H9 (cell line): ENCODE measurements at regions not wholly inside any gene's neighbourhood (a gene's known extent, or its start where the extent isn't known, plus 50 kb on each side); places are given as distances from the start of the nearest gene placed in this dataset.

Experiments used
- DNase-seq: peaks from one replicate; pipeline ENCODE4 v3.0.0-alpha.2; 2017
- H2AFZ ChIP-seq: one replicate; pipeline ENCODE4 v1.6.1; 2013; ENCODE audit warnings: mild to moderate bottlenecking, low read length, control low read depth, moderate library complexity
- H2AK5ac ChIP-seq: 2 replicates; pipeline ENCODE4 v1.6.1; 2013; ENCODE audit warnings: low read length, control low read depth, mixed read lengths; ENCODE audit not compliant: insufficient read length
- H2BK120ac ChIP-seq: one replicate; pipeline ENCODE4 v1.6.1; 2013; ENCODE audit warnings: low read depth, mild to moderate bottlenecking, low read length, control low read depth, inconsistent platforms; ENCODE audit not compliant: poor library complexity, severe bottlenecking
- H2BK12ac ChIP-seq: 2 replicates; pipeline ENCODE4 v1.6.1; 2013; ENCODE audit warnings: low read length, control low read depth, mixed read lengths, low read depth; ENCODE audit not compliant: insufficient read length
- H2BK15ac ChIP-seq: 2 replicates; pipeline ENCODE4 v1.6.1; 2013; ENCODE audit warnings: low read depth, low read length, control low read depth
- H2BK20ac ChIP-seq: one replicate; pipeline ENCODE4 v1.6.1; 2013; ENCODE audit warnings: low read depth, mild to moderate bottlenecking, low read length, control low read depth, inconsistent platforms; ENCODE audit not compliant: poor library complexity, severe bottlenecking
- H2BK5ac ChIP-seq: 2 replicates; pipeline ENCODE4 v1.6.1; 2013; ENCODE audit warnings: low read length, control low read depth, mixed read lengths; ENCODE audit not compliant: insufficient read length
- H3K14ac ChIP-seq: 2 replicates; pipeline ENCODE4 v1.6.1; 2013; ENCODE audit warnings: low read length, control low read depth; ENCODE audit not compliant: insufficient read depth
- H3K18ac ChIP-seq: 2 replicates; pipeline ENCODE4 v1.6.1; 2013; ENCODE audit warnings: low read depth, mild to moderate bottlenecking, mixed read lengths, low read length, control low read depth; ENCODE audit not compliant: insufficient read length
- H3K23ac ChIP-seq: 2 replicates; pipeline ENCODE4 v1.6.1; 2013; ENCODE audit warnings: low read length, control low read depth, mixed read lengths, low read depth; ENCODE audit not compliant: insufficient read length
- H3K23me2 ChIP-seq: 2 replicates; pipeline ENCODE4 v1.6.1; 2013; ENCODE audit warnings: low read depth, mild to moderate bottlenecking, mixed read lengths, low read length, control low read depth; ENCODE audit not compliant: insufficient read length, poor library complexity, severe bottlenecking
- H3K27ac ChIP-seq: 2 replicates; pipeline ENCODE4 v1.5.1; 2013; ENCODE audit warnings: low read length, control low read depth, mixed read lengths, low read depth; ENCODE audit not compliant: insufficient read length
- H3K27me3 ChIP-seq: 2 replicates; pipeline ENCODE4 v1.6.1; 2013; ENCODE audit warnings: low read length, control low read depth, inconsistent platforms; ENCODE audit not compliant: insufficient read depth
- H3K4ac ChIP-seq: 2 replicates; pipeline ENCODE4 v1.6.1; 2013; ENCODE audit warnings: low read depth, mild to moderate bottlenecking, control low read depth, inconsistent platforms, low read length, moderate library complexity
- H3K4me1 ChIP-seq: 2 replicates; pipeline ENCODE4 v1.6.1; 2013; ENCODE audit warnings: low read length, control low read depth, inconsistent platforms; ENCODE audit not compliant: insufficient read depth
- H3K4me2 ChIP-seq: 2 replicates; pipeline ENCODE4 v1.6.1; 2013; ENCODE audit warnings: low read length, control low read depth, mixed read lengths; ENCODE audit not compliant: insufficient read length, insufficient read depth
- H3K56ac ChIP-seq: 2 replicates; pipeline ENCODE4 v1.6.1; 2013; ENCODE audit warnings: low read depth, mild to moderate bottlenecking, mixed read lengths, low read length, control low read depth; ENCODE audit not compliant: insufficient read length
- H3K79me1 ChIP-seq: 2 replicates; pipeline ENCODE4 v1.6.1; 2013; ENCODE audit warnings: low read depth, mild to moderate bottlenecking, moderate library complexity, low read length, control low read depth, inconsistent platforms; ENCODE audit not compliant: insufficient read depth, poor library complexity, severe bottlenecking
- H3K79me2 ChIP-seq: 2 replicates; pipeline ENCODE4 v1.6.1; 2013; ENCODE audit warnings: low read length, control low read depth, inconsistent platforms; ENCODE audit not compliant: insufficient read depth
- H3K9ac ChIP-seq: 2 replicates; pipeline ENCODE4 v1.6.1; 2013; ENCODE audit warnings: low read length, control low read depth, mixed read lengths; ENCODE audit not compliant: insufficient read length; ENCODE audit errors: extremely low read depth
- H3K9me3 ChIP-seq: one replicate; pipeline ENCODE4 v1.6.1; 2013; ENCODE audit warnings: low read depth, low read length, inconsistent platforms; ENCODE audit not compliant: control insufficient read depth
- H3T11ph ChIP-seq: one replicate; pipeline ENCODE4 v1.6.1; 2013; ENCODE audit warnings: mild to moderate bottlenecking, low read length, control low read depth, inconsistent platforms
- H4K20me1 ChIP-seq: one replicate; pipeline ENCODE4 v1.6.1; 2013; ENCODE audit not compliant: control insufficient read depth, insufficient read length, insufficient read depth
- H4K5ac ChIP-seq: 2 replicates; pipeline ENCODE4 v1.6.1; 2013; ENCODE audit warnings: low read depth, mild to moderate bottlenecking, mixed read lengths, low read length, control low read depth; ENCODE audit not compliant: insufficient read length
- H4K8ac ChIP-seq: replicated peaks from 2 replicates; pipeline ENCODE4 v1.6.1; 2013; ENCODE audit warnings: low read length, control low read depth, mixed read lengths, low read depth; ENCODE audit not compliant: insufficient read length
- H4K91ac ChIP-seq: 2 replicates; pipeline ENCODE4 v1.6.1; 2013; ENCODE audit warnings: low read depth, mild to moderate bottlenecking, moderate library complexity, mixed read lengths, low read length, control low read depth; ENCODE audit not compliant: insufficient read length
- H3K27ac Mint-ChIP-seq, 3 experiments: 2 replicates in 2 of 3; 3 replicates in 1 of 3; pipeline ENCODE4 v1.8.0; 2020 to 2021; ENCODE audit warnings: mixed read lengths in 3 of 3, mild to moderate bottlenecking in 1 of 3, moderate library complexity in 1 of 3
- H3K27me3 Mint-ChIP-seq: 2 replicates; pipeline ENCODE4 v1.8.0; 2021; ENCODE audit warnings: low read depth, mild to moderate bottlenecking, moderate library complexity, mixed read lengths
- H3K36me3 Mint-ChIP-seq, 3 experiments: 2 replicates in 2 of 3; 3 replicates in 1 of 3; pipeline ENCODE4 v1.8.0; 2020 to 2021; ENCODE audit warnings: low read depth in 3 of 3, mixed read lengths in 3 of 3; ENCODE audit not compliant: insufficient read depth in 1 of 3
- H3K4me1 Mint-ChIP-seq, 2 experiments: 2 replicates each; pipeline ENCODE4 v1.8.0; 2020; ENCODE audit warnings: mixed read lengths in 2 of 2
- H3K4me3 Mint-ChIP-seq, 2 experiments: 2 replicates in 1 of 2; 3 replicates in 1 of 2; pipeline ENCODE4 v1.8.0; 2020 to 2021; ENCODE audit warnings: mild to moderate bottlenecking in 2 of 2, mixed read lengths in 2 of 2, moderate library complexity in 1 of 2
- H3K9me3 Mint-ChIP-seq, 2 experiments: 2 replicates in 1 of 2; 3 replicates in 1 of 2; pipeline ENCODE4 v1.8.0; 2020; ENCODE audit warnings: mild to moderate bottlenecking in 2 of 2, mixed read lengths in 2 of 2, moderate library complexity in 1 of 2
- CTCF ChIP-seq: fragments of 200-600 bp; sonication (generic); conservative IDR thresholded peaks from 3 replicates; pipeline ENCODE4 v1.8.0; 2021; ENCODE audit warnings: antibody characterized with exemption, mild to moderate bottlenecking
- WGBS: extraction: QIAGEN DNeasy Blood & Tissue Kit; methylation state at CpG from one replicate; pipeline ENCODE4 v1.1.7; 2013; ENCODE audit warnings: missing lambda C conversion rate, low lambda C conversion rate, mixed read lengths; ENCODE audit not compliant: insufficient read length; ENCODE audit errors: extremely low coverage; 5-methylcytosine and 5-hydroxymethylcytosine counted together

GRCh38 chr9:68625559-68625958, 79.5 kb upstream of the PIP5K1B start:
- no peak overlapping the region for H3K9ac ChIP-seq
- Mint-ChIP-seq H3K4me3 (no peak overlapping the region), H3K27me3 (peaks cover 8% of the 10 kb centered on the region), H3K27ac (no peak overlapping the region), H3K36me3 (no peaks in the 10 kb centered on the region), H3K4me1 (peaks cover 2 to 5% of the 10 kb centered on the region in 2 experiments; a peak in 3 of 4 replicates), H3K9me3 (no peaks in the 10 kb centered on the region)
- H2BK20ac ChIP-seq, result no peak overlapping the region
- H4K91ac ChIP-seq, result no peak overlapping the region
- no peak overlapping the region for H3T11ph ChIP-seq
- no peak overlapping the region for H3K56ac ChIP-seq
- no peaks in the 10 kb centered on the region for H3K79me1 ChIP-seq
- no peak overlapping the region for H2BK5ac ChIP-seq
- no peaks in the 10 kb centered on the region; the same call in 1 of the 2 replicates for H3K27me3 ChIP-seq
- H4K8ac ChIP-seq, result no peak overlapping the region
- no peak overlapping the region for H2AK5ac ChIP-seq
- H2AFZ ChIP-seq, result no peak overlapping the region
- H2BK15ac ChIP-seq, result 0 out of 2 replicates have a peak overlapping the region, but pooled peaks have one; percentile 52
- no peaks in the 10 kb centered on the region for H3K79me2 ChIP-seq
- H3K27ac ChIP-seq, result no peak overlapping the region
- no peak overlapping the region for H2BK12ac ChIP-seq
- H3K23ac ChIP-seq, result no peak overlapping the region
- no peak overlapping the region for H2BK120ac ChIP-seq
- no peaks in the 10 kb centered on the region for H3K23me2 ChIP-seq
- H3K18ac ChIP-seq, result no peak overlapping the region
- TF ChIP-seq CTCF, result no peak
- H3K4ac ChIP-seq, result no peak overlapping the region
- no peaks in the 10 kb centered on the region; the same call in 1 of the 2 replicates for H3K4me1 ChIP-seq
- no CpG with 5 or more reads among the region's 5 CpGs for WGBS
- H3K4me2 ChIP-seq, result no peak overlapping the region
- H4K5ac ChIP-seq, result no peak overlapping the region
- H3K9me3 ChIP-seq, result no peaks in the 10 kb centered on the region
- DNase-seq, result no peak
- H3K14ac ChIP-seq, result no peak overlapping the region
- no peaks in the 10 kb centered on the region for H4K20me1 ChIP-seq
